ENCODE measurements at regions not wholly inside any gene's neighbourhood (a gene's known extent, or its start where the extent isn't known, plus 50 kb on each side); places are given as distances from the start of the nearest gene placed in this dataset.

DNA sequence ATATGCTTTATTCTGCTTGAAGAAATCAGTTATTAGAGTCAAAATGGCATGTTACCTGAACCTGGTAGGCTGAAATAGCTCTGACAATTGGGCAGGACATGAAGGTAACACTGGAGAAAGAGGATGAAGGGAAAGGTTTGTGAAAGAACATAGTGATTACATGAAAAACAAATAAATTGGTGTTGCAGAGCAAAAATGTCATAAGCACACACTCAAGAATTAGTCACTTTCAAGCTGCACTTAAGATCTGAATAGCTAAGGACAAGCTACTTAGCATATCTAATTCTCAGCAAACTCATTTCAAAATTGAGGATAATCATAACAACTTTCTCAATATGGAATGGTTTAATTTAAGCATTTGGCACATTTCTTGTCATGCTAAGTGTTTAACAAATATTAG, 1398.0 kb upstream of the FLRT2 start:
- no peak for TF ChIP-seq CTCF (IDR thresholded peaks at IDR 0.05)
- no peak for TF ChIP-seq POLR2A (IDR thresholded peaks at IDR 0.05)
- no peak for TF ChIP-seq POLR2AphosphoS5 (IDR thresholded peaks at IDR 0.05)

Measured in transverse colon (tissue), 4 donors.